OCI-LY1 (cell line): ENCODE measurements at regions not wholly inside any gene's neighbourhood (a gene's known extent, or its start where the extent isn't known, plus 50 kb on each side); places are given as distances from the start of the nearest gene placed in this dataset.

Experiments
- H2AFZ ChIP-seq: fragments of 200-600 bp; sonication (generic), shearing (Covaris generic); 2 replicates; pipeline ENCODE4 v1.6.0; 2014; ENCODE audit warnings: antibody characterized with exemption, mild to moderate bottlenecking, low read length
- H3F3A ChIP-seq: fragments of 200-600 bp; sonication (generic), shearing (Covaris generic); 2 replicates; pipeline ENCODE4 v1.6.0; 2014; ENCODE audit warnings: mild to moderate bottlenecking, antibody characterized with exemption, low read length, moderate library complexity; ENCODE audit not compliant: insufficient read depth
- H3K27ac ChIP-seq: fragments of 200-600 bp; sonication (generic); 2 replicates; pipeline ENCODE4 v1.5.1; 2014; ENCODE audit warnings: low read length, mixed run types, mild to moderate bottlenecking, low read depth; ENCODE audit not compliant: poor library complexity, severe bottlenecking
- H3K27me3 ChIP-seq: fragments of 200-600 bp; sonication (generic); 2 replicates; pipeline ENCODE4 v1.6.0; 2014; ENCODE audit warnings: antibody characterized with exemption, mild to moderate bottlenecking, low read length, moderate library complexity; ENCODE audit not compliant: insufficient read depth
- H3K36me3 ChIP-seq: fragments of 200-600 bp; sonication (generic); 2 replicates; pipeline ENCODE4 v1.6.1; 2014; ENCODE audit warnings: mild to moderate bottlenecking, antibody characterized with exemption, low read length, moderate library complexity, mixed read lengths; ENCODE audit not compliant: insufficient read depth
- H3K4me1 ChIP-seq: fragments of 200-600 bp; sonication (generic); 2 replicates; pipeline ENCODE4 v1.5.1; 2014; ENCODE audit warnings: mild to moderate bottlenecking, low read length, moderate library complexity; ENCODE audit not compliant: insufficient read depth, severe bottlenecking
- H3K4me2 ChIP-seq: fragments of 200-600 bp; sonication (generic), shearing (Covaris generic); 2 replicates; pipeline ENCODE4 v1.6.1; 2014; ENCODE audit warnings: low read length
- H3K4me3 ChIP-seq: fragments of 200-600 bp; sonication (generic); 2 replicates; pipeline ENCODE4 v1.5.1; 2014; ENCODE audit warnings: low read length, low read depth, mild to moderate bottlenecking, mixed read lengths; ENCODE audit not compliant: poor library complexity, severe bottlenecking
- H3K79me2 ChIP-seq: fragments of 200-600 bp; shearing (Covaris generic); 2 replicates; pipeline ENCODE4 v1.6.1; 2016; ENCODE audit warnings: mixed run types, low read length, mixed read lengths; ENCODE audit not compliant: insufficient read depth
- H3K9ac ChIP-seq: fragments of 200-600 bp; sonication (generic), shearing (Covaris generic); 2 replicates; pipeline ENCODE4 v1.6.1; 2014; ENCODE audit warnings: mild to moderate bottlenecking, low read length, mixed read lengths
- H3K9me2 ChIP-seq: fragments of 200-600 bp; sonication (generic), shearing (Covaris generic); 2 replicates; pipeline ENCODE4 v1.6.1; 2014; ENCODE audit warnings: low read depth, mild to moderate bottlenecking, low read length, mixed read lengths
- H3K9me3 ChIP-seq: fragments of 200-600 bp; shearing (Covaris generic); 2 replicates; pipeline ENCODE4 v1.6.1; 2014; ENCODE audit warnings: low read length, mixed read lengths
- H4K20me1 ChIP-seq: fragments of 200-600 bp; sonication (generic), shearing (Covaris generic); 2 replicates; pipeline ENCODE4 v1.6.0; 2016; ENCODE audit warnings: mild to moderate bottlenecking, low read length; ENCODE audit not compliant: insufficient read depth
- EZH2 ChIP-seq: fragments of 200-600 bp; sonication (generic), shearing (Covaris generic); IDR thresholded peaks from 2 replicates; pipeline ENCODE4 v1.8.0; 2017; ENCODE audit warnings: borderline replicate concordance, mixed run types, mild to moderate bottlenecking, antibody characterized with exemption, low read length, moderate library complexity, mixed read lengths
- TF ChIP-seq, protein P1 (sequence below): fragments of 200-600 bp; sonication (generic), shearing (Covaris generic); IDR thresholded peaks from 2 replicates; pipeline ENCODE4 v1.5.1; 2017; ENCODE audit warnings: mild to moderate bottlenecking, antibody characterized with exemption, low read length, moderate library complexity, mixed read lengths

DNA sequence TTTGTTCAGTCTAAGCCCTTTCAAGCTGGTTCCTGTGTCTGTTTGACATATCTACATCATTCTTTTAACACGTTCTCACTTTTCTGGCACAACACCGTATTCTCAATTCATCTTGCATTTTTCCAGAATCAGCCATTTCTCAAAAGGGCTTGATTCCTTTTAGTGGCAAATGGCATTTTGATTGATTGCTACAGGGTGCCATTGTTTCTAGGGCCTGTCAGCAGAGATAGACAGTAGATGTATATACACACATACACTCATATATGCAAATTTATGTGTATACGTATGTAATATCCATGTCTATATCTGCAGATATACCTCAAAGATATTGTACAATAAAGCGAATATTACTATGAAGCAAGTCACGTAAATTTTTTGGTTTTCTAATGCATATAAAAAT lies 367.9 kb upstream of the TNP1 start:
- H3K36me3 ChIP-seq, result no peaks in the 10 kb centered on the region

DNA sequence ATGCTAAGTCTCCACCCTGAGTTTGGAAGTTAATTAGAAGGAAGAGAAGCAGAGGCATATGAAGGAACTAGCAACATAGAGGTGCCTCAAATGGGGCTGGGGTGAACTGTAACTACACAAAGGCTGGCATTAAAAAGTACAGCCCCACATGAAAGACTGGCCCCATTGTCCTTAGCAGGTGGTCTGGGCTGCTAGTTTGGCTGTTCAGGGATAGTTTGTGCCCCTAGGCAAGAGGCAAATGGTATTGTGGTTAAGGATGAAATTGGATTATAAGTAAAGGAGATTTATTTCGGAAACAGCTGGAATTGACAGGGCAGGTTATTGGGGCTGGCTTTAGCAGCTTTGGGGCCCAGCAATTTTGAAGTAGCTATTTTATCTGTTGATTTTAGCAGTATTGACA lies 365.7 kb upstream of the TNP1 start:
- TF ChIP-seq, protein P1, sequence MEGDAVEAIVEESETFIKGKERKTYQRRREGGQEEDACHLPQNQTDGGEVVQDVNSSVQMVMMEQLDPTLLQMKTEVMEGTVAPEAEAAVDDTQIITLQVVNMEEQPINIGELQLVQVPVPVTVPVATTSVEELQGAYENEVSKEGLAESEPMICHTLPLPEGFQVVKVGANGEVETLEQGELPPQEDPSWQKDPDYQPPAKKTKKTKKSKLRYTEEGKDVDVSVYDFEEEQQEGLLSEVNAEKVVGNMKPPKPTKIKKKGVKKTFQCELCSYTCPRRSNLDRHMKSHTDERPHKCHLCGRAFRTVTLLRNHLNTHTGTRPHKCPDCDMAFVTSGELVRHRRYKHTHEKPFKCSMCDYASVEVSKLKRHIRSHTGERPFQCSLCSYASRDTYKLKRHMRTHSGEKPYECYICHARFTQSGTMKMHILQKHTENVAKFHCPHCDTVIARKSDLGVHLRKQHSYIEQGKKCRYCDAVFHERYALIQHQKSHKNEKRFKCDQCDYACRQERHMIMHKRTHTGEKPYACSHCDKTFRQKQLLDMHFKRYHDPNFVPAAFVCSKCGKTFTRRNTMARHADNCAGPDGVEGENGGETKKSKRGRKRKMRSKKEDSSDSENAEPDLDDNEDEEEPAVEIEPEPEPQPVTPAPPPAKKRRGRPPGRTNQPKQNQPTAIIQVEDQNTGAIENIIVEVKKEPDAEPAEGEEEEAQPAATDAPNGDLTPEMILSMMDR, result no peak
- TF ChIP-seq EZH2, result no peak
- no peaks in the 10 kb centered on the region for H3F3A ChIP-seq
- no peak overlapping the region for H2AFZ ChIP-seq
- H3K4me3 ChIP-seq, result no peak overlapping the region
- H3K9me2 ChIP-seq, result no peaks in the 10 kb centered on the region
- H3K27ac ChIP-seq, result no peak overlapping the region
- no peaks in the 10 kb centered on the region for H3K79me2 ChIP-seq
- no peak overlapping the region for H3K4me2 ChIP-seq
- no peaks in the 10 kb centered on the region for H3K4me1 ChIP-seq
- H3K27me3 ChIP-seq, result peaks cover 16% of the 10 kb centered on the region; the same call in 1 of the 2 replicates
- no peaks in the 10 kb centered on the region for H3K9me3 ChIP-seq
- no peaks in the 10 kb centered on the region for H4K20me1 ChIP-seq
- no peaks in the 10 kb centered on the region for H3K36me3 ChIP-seq
- no peak overlapping the region for H3K9ac ChIP-seq

More for the DNA sequence above, 367.9 kb upstream of the TNP1 start:
- Histone ChIP-seq H2AFZ (no peak overlapping the region), H3K9ac (no peak overlapping the region), H3K79me2 (no peaks in the 10 kb centered on the region), H3K9me2 (no peaks in the 10 kb centered on the region), H3K4me2 (no peak overlapping the region), H4K20me1 (no peaks in the 10 kb centered on the region), H3K9me3 (no peaks in the 10 kb centered on the region), H3F3A (no peaks in the 10 kb centered on the region), H3K4me3 (no peak overlapping the region), H3K4me1 (no peaks in the 10 kb centered on the region), H3K27me3 (peaks cover 16% of the 10 kb centered on the region; the same call in 1 of the 2 replicates), H3K27ac (no peak overlapping the region)
- TF ChIP-seq EZH2, result no peak
- TF ChIP-seq, protein P1, result no peak

DNA sequence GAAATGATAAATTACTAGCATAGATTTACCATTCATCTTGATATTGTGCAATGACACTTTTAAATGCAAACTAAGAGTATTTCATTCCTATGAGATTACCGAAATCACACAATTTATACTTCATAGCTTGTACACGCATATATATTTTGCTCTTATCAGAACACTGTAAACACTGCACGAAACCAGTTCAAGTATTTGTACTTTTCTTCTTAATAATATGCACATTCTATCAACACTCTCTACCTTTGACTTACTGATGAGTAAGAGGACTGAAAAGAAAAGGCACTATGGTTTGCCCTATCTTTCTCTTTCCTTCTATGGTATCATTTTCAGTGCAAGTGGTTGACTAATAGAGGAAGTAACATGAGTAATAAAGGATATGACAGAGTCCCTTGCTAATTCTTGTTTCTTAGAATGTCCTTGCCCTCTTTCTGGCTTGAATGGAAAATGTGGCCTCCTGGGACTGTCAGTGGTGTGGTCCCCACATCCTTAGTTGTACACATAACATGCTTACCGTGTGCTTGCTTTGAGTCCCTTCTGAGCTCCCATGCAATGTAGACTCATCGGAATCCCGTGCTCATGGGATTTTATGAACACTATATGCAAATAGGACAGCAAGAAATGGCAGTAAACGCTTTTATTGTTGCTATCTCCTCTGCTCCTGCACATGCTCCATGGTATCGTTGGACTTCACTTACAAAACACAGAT lies 363.5 kb upstream of the TNP1 start:
- Histone ChIP-seq H4K20me1 (no peaks in the 10 kb centered on the region), H3K27me3 (peaks cover 16% of the 10 kb centered on the region; the same call in 1 of the 2 replicates), H3K9ac (no peak overlapping the region), H3K27ac (no peak overlapping the region), H3K9me3 (no peaks in the 10 kb centered on the region), H3K4me1 (no peaks in the 10 kb centered on the region), H3K4me2 (no peak overlapping the region), H3K9me2 (no peaks in the 10 kb centered on the region), H3F3A (no peaks in the 10 kb centered on the region), H3K79me2 (no peaks in the 10 kb centered on the region), H2AFZ (no peak overlapping the region), H3K36me3 (no peaks in the 10 kb centered on the region), H3K4me3 (no peak overlapping the region)
- no peak for TF ChIP-seq EZH2
- TF ChIP-seq, protein P1, result no peak
